Tibial nerve (tissue), 4 donors: ENCODE measurements at regions not wholly inside any gene's neighbourhood (a gene's known extent, or its start where the extent isn't known, plus 50 kb on each side); places are given as distances from the start of the nearest gene placed in this dataset.
"Not testable (repeated sequence)": the region's sequence is repeated elsewhere in the genome, so short reads cannot be mapped to it uniquely, and the experiment has no call there.

Experiments
- CTCF ChIP-seq, 5 experiments: fragments of 200-600 bp in 3 of 5; fragments of 450-650 bp in 2 of 5; sonication (generic) in 3 of 5; IDR thresholded peaks; one replicate each; pipeline ENCODE4 v1.5.1; 2016 to 2019; ENCODE audit warnings: antibody characterized with exemption in 5 of 5, mild to moderate bottlenecking in 3 of 5, moderate library complexity in 2 of 5
- EP300 ChIP-seq, 2 donors: sonication (generic); formaldehyde crosslinking; IDR thresholded peaks; one replicate each; pipeline ENCODE4 v1.6.1; 2017; ENCODE audit warnings: antibody characterized with exemption in 2 of 2, mild to moderate bottlenecking in 1 of 2
- POLR2A ChIP-seq, 2 donors: fragments of 450-650 bp; IDR thresholded peaks; one replicate each; pipeline ENCODE4 v1.6.1; 2017; ENCODE audit warnings: antibody characterized with exemption in 2 of 2, mild to moderate bottlenecking in 2 of 2, moderate library complexity in 2 of 2

- not testable (repeated sequence) for TF ChIP-seq EP300, CTCF, POLR2A (IDR thresholded peaks at IDR 0.05)
Observed at GRCh38 chr2:131671841-131672470, 144.3 kb downstream of the CCDC74A start.
